Breast epithelium (tissue), 3 donors: ENCODE measurements at regions not wholly inside any gene's neighbourhood (a gene's known extent, or its start where the extent isn't known, plus 50 kb on each side); places are given as distances from the start of the nearest gene placed in this dataset.

Experiments used
- POLR2A ChIP-seq: fragments of 450-650 bp; IDR thresholded peaks from one replicate; pipeline ENCODE4 v1.6.1; 2016; ENCODE audit warnings: antibody characterized with exemption, mild to moderate bottlenecking, moderate library complexity
- POLR2AphosphoS5 ChIP-seq, 3 donors: sonication (generic); formaldehyde crosslinking; IDR thresholded peaks; one replicate each; pipeline ENCODE4 v1.6.1; 2017; ENCODE audit warnings: antibody characterized with exemption in 3 of 3
- TF ChIP-seq, protein P1 (sequence below), 3 donors: fragments of 450-650 bp; IDR thresholded peaks; one replicate each; pipeline ENCODE4 v1.5.1; 2016 to 2017; ENCODE audit warnings: antibody characterized with exemption in 3 of 3, mild to moderate bottlenecking in 3 of 3, moderate library complexity in 3 of 3

GRCh38 chr3:13150624-13151023, 77.4 kb upstream of the IQSEC1 start:
- TF ChIP-seq, protein P1, sequence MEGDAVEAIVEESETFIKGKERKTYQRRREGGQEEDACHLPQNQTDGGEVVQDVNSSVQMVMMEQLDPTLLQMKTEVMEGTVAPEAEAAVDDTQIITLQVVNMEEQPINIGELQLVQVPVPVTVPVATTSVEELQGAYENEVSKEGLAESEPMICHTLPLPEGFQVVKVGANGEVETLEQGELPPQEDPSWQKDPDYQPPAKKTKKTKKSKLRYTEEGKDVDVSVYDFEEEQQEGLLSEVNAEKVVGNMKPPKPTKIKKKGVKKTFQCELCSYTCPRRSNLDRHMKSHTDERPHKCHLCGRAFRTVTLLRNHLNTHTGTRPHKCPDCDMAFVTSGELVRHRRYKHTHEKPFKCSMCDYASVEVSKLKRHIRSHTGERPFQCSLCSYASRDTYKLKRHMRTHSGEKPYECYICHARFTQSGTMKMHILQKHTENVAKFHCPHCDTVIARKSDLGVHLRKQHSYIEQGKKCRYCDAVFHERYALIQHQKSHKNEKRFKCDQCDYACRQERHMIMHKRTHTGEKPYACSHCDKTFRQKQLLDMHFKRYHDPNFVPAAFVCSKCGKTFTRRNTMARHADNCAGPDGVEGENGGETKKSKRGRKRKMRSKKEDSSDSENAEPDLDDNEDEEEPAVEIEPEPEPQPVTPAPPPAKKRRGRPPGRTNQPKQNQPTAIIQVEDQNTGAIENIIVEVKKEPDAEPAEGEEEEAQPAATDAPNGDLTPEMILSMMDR (IDR thresholded peaks at IDR 0.05), result no peak
- no peak for TF ChIP-seq POLR2A
- TF ChIP-seq POLR2AphosphoS5 (IDR thresholded peaks at IDR 0.05), result no peak
